Suppressor macrophage treated with lipopolysaccharide for 4 hours (primary cell): ENCODE measurements at regions not wholly inside any gene's neighbourhood (a gene's known extent, or its start where the extent isn't known, plus 50 kb on each side); places are given as distances from the start of the nearest gene placed in this dataset.
"Not testable (repeated sequence)": the region's sequence is repeated elsewhere in the genome, so short reads cannot be mapped to it uniquely, and the experiment has no call there.

Experiments used
- DNase-seq: peaks from one replicate; pipeline ENCODE4 v3.0.0-alpha.2; 2020

DNA sequence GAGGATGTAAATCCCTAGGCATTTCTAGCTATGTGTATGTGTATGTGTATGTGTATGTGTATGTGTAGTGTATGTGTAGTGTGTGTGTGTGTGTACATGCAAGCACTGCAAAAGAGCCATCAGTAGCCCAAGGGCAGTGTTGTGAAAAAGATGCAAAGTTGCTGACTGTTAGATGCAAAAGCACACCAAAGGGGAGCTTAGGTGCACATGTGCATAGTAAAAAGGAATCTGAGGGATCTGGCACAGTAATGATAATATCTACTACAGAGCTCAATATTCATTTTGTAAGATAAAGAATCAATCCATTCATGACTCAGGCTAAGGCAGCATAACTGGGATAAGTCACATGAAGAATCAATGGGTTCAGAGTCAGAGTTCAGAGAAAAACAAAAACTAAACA is 80.2 kb downstream of the TMEM47 start:
- no peak for DNase-seq

DNA sequence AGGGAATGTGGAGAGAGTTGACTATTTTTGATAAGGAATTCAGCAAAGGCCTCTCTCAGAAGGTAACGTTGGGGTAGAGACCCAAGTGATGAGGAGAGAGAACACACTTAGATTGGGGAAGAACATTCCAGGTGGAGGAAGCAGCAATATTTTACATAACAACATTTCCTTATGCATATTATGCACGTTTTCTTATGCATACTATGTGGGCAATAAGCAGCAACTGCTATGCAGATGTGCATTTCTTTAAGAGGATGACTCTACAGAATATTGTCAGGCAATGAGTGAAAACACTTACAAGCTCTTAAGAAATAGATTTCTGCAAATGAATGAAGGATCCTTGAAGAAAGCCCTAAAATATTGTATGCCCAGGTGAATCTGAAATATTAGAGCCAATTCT is 91.1 kb downstream of the TMEM47 start:
- DNase-seq: no peak

GRCh38 chrX:34563804-34564203 is 93.3 kb downstream of the TMEM47 start:
- DNase-seq: no peak

GRCh38 chrX:34563061-34563460 is 94.0 kb downstream of the TMEM47 start:
- no peak for DNase-seq

DNA sequence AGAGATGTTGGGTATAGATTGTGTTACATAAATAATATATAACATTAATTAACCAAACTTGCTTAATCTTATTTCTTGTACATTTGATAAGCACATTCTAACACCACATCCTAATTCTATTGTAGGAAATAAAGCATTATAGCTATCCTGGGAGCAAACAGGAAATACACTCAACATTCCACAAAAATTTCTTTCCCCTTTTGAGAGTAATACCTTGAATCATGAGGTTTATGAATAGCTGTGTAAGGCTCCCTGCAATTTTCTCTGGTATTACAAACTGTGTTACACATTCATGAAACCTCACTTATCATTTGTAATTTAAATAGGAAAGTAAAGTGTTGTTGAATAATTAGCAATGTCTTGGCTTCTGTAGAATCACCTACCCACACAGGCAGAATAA is 95.1 kb downstream of the TMEM47 start:
- DNase-seq: no peak

- no peak for DNase-seq
Measured at GRCh38 chrX:34560180-34560579, 96.9 kb downstream of the TMEM47 start.

- DNase-seq: no peak
Measured at GRCh38 chrX:34559325-34559724, 97.8 kb downstream of the TMEM47 start.

DNA sequence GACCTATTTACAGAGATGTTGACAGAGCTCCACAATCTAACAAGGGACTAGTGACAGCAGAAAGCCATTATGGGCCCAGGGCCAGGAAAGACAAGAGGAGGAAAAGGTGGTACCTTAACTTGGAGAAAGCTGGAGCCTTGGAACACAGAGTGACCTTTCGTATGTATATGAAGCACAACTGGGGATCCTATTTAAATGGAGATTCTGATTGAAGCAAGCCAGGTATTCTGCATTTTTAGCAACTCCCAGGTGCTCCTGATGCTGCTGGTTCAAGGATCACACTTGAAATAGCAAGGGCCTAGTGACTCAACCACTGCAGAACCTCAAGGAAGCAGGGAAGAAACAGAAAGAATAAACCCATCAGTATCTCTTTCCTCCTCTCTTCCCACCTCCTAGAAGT is 99.4 kb downstream of the TMEM47 start:
- no peak for DNase-seq

DNA sequence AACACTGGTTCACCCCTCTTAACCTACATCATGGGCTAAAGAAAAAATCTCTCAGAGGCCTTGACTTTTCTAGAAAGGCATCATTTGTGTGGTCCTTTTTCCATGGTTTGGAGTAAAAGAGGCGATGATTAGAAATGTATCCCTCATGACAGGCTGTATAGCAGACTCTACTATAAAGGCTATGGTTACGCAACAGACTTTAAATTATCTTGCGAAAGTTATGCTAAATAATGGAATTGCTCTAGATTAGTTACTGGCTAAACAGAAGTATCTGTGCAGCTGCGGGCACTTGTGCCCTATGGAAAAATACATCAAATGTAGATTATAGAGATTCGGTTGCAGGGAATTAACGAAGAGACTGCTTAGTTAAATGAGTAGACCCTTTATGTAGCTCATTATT is 101.6 kb downstream of the TMEM47 start:
- DNase-seq: no peak

DNA sequence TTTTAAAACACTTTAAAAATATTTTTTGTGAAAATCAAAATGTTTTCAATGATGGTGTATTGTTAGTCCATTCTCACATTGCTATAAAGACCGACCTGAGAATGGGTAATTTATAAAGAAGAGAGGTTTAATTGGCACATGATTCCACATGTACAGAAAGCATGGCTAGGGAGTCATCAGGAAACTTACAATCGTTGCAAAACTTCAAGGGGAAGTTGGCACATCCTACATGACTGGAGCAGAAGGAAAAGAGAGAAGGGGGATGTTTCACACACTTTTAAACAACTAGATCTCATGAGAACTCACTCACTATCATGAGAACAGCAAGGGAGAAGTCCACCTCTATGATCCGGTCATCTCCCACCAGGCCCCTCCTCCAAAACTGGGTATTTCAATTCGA is 110.7 kb downstream of the TMEM47 start:
- DNase-seq: no peak

DNA sequence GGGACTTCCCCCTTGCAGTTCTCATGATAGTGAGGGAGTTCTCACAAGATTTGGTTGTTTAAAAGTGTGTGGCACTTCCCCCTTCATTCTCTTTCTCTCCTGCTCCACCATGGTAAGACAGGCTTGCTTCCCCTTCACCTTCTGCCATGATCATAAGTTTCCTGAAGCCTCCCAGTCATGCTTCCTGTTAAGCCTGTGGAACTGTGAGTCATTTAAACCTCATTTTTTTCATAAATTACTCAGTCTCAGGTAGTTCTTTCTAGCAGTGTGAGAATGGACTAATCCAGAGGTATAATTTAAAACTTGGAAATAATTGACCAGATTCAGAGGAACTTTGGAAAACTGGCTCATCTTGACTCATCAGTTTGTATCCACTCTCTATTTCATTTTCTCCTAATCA is 129.0 kb downstream of the TMEM47 start:
- DNase-seq: no peak

DNA sequence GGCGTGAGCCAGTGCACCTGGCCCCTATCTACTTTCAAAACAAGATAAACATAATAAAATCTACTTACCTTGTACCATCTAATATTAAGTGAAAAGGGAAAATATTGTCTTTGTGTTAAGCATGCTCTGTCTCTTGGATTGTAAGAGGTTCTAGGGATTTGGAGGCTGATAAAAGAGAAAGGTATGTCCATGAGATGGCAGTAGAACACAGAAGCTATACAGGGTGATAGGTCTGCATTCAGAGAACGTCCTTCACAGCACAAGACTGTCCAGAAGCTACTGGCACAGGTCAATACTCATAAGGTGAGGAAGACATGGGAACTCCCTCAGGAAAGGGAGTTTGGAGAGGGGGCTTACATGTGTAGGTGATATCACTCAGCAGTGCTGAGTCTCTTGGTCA is 135.5 kb downstream of the TMEM47 start:
- DNase-seq: no peak

DNA sequence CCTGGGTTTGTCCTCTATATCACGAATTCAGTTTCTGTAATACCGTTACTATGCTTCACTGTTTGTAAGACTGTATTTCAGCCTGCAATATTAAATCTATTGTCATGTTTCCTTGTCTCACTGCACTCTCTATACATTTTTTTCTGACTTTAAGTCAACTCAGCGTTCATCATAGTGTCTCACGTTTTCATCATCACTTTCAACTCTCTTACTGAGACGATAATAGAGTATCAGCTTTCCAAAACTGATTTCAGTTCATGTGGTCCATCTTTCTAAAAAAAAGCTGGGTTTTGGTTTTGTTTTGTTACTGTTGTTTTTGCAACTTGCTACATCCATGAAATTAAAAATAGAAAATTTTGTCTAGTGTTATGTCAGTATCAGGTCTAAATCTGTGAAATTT is 147.7 kb downstream of the TMEM47 start:
- no peak for DNase-seq

- DNase-seq: no peak
Measured at GRCh38 chrX:34503119-34503518, 154.0 kb downstream of the TMEM47 start.

- DNase-seq: no peak
Measured at GRCh38 chrX:34493086-34493485, 164.0 kb downstream of the TMEM47 start.

GRCh38 chrX:34491126-34491525 is 166.0 kb downstream of the TMEM47 start:
- DNase-seq: no peak

DNA sequence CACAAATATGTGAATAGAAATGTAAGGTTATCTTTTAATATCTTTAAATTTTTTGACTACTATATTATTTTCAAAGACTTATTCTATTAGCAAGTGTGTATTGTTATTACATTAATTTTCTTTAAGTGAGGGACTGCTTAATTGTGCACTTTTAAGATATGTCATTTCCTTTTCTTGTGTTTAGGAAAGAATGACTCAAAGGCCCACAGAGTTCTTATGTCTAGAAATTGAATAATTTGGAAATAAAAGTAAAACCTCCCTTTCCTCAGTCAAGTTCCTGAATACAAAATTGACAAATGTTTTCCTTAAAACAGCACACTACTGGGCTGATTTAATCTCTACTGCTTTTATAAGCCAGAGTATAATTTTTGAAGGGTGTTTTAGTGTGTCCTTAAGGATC is 169.7 kb downstream of the TMEM47 start:
- DNase-seq: no peak

DNA sequence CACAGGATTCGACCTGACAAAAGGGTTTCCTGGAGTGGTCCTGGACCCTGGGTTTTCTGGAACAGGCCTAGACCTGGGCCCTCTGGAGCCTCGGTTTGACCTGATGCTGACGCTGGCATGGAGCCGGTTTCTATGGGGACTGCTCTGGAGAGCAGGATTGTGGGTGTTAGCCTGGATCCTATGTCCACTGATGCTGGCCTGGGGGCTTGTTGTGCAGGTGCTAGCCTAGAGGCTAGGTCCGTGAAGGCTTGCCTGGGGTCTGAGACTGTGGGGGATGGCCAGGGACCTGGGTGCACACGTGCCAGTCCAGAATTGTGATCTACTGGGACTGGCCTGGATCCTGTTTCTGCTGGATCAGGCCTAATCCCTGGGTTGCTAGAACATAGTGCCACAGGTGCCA is 173.1 kb downstream of the TMEM47 start:
- DNase-seq: no peak

DNA sequence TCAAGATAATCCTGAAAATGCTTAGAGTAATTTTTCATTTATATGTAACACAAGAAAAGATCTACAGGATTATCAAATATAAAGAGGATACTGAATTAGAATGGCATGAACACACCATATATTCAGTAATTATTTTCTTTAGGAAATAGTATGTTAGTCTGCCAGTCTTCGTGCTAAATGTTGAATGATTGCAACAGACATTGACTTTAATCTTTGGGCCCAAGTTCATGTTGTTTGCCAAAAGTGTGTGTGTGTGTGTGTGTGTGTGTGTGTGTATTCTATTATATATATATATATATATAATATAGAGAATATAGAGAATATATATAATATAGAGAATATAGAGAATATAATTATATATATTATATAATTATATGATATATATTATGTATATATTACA is 186.6 kb downstream of the TMEM47 start:
- no peak for DNase-seq

DNA sequence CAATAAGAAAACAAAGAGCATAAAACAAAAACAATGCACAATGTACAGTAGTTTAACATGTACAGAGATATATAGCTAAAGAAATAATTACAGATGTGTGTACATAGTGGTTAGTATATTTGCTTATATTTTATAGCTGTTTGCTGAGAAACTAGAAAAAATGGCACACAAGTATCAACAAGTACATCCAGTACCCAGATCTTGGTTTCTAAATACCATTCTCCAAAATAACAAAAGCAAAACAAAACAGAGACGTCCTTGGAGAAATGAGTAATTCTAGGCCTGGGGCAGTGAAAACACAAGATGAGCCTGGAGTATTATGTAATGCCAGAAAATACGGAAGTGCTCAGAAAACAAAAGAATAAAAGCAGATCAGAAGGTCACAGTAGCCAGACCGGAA is 189.6 kb downstream of the TMEM47 start:
- no peak for DNase-seq

- DNase-seq: not testable (repeated sequence)
Measured at GRCh38 chrX:34463220-34463619, 193.9 kb downstream of the TMEM47 start.

- DNase-seq: not testable (repeated sequence)
Measured at GRCh38 chrX:34457850-34458249, 199.2 kb downstream of the TMEM47 start.

GRCh38 chrX:34437586-34437985 is 219.5 kb downstream of the TMEM47 start:
- DNase-seq: no peak

GRCh38 chrX:34426334-34426733 is 230.8 kb downstream of the TMEM47 start:
- no peak for DNase-seq

GRCh38 chrX:34406580-34406979 is 250.5 kb downstream of the TMEM47 start:
- no peak for DNase-seq

DNA sequence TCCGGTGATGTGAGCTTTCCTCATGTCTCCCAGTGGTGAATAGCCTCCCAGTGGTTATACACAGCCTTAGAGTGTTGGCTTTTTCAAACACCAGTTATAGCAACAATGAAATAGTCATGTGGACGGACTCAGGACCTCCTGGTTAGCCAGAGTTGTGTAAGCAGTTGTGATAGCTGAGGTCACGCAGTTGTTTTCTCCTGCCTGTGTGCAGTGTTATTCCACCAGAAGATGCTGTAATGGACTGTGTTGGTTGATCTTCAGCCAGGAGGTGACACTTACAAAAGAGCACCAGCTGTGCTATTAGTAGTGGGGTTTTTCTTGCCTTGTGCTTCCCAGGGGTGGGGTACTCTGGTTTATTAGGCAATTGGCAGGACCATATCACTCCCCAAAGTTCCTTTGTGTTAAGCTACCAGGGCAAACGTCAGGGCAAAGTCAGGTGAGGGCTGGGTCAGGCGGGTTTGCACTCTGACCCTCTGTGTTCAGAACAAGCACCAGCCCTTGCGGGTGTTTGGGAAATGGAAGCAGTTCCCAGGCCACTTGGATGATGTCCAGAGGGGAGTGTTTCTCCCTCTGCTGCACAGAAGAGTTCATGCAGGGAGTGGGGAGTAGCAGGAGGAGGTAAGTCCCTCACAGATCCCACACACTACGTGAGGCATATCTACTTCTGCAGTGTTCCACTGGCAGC is 252.6 kb downstream of the TMEM47 start:
- no peak for DNase-seq
